ENCODE measurements at regions not wholly inside any gene's neighbourhood (a gene's known extent, or its start where the extent isn't known, plus 50 kb on each side); places are given as distances from the start of the nearest gene placed in this dataset.
A peak's percentile ranks its signal among the peaks of the same experiment; 100 is the strongest.

GRCh38 chr18:73893880-73894279, 253.8 kb downstream of the FBXO15 start:
- Mint-ChIP-seq H3K9me3 (no peaks in the 10 kb centered on the region), H3K4me3 (no peak overlapping the region), H3K4me1 (ENCODE audit: unreplicated experiment) (peaks cover 29% of the 10 kb centered on the region), H3K27ac (no peak overlapping the region), H3K36me3 (no peaks in the 10 kb centered on the region), H3K27me3 (peaks cover 6% of the 10 kb centered on the region)
- DNase-seq (ENCODE audit: extremely low spot score, unreplicated experiment): no peak
- no peak for TF ChIP-seq CTCF (conservative IDR thresholded peaks at IDR 0.05)

- Mint-ChIP-seq H3K4me1 (ENCODE audit: unreplicated experiment) (peaks cover 29% of the 10 kb centered on the region), H3K27me3 (peaks cover 3% of the 10 kb centered on the region), H3K9me3 (no peaks in the 10 kb centered on the region), H3K4me3 (no peak overlapping the region), H3K36me3 (no peaks in the 10 kb centered on the region), H3K27ac (peak overlapping the region; percentile 22)
- peak; percentile 48 for TF ChIP-seq CTCF (conservative IDR thresholded peaks at IDR 0.05)
- DNase-seq (ENCODE audit: extremely low spot score, unreplicated experiment): no peak
Observed at GRCh38 chr18:73891572-73892421, 255.8 kb downstream of the FBXO15 start.

GRCh38 chr18:73888565-73888964, 259.1 kb downstream of the FBXO15 start:
- DNase-seq (ENCODE audit: extremely low spot score, unreplicated experiment): no peak
- Mint-ChIP-seq H3K27me3 (peaks cover 3% of the 10 kb centered on the region), H3K4me1 (ENCODE audit: unreplicated experiment) (peaks cover 9% of the 10 kb centered on the region), H3K27ac (no peak overlapping the region), H3K36me3 (no peaks in the 10 kb centered on the region), H3K4me3 (no peak overlapping the region), H3K9me3 (no peaks in the 10 kb centered on the region)
- TF ChIP-seq CTCF (conservative IDR thresholded peaks at IDR 0.05): no peak

- Mint-ChIP-seq H3K4me1 (ENCODE audit: unreplicated experiment) (peaks cover 9% of the 10 kb centered on the region), H3K27ac (no peak overlapping the region), H3K27me3 (peaks cover 3% of the 10 kb centered on the region), H3K36me3 (no peaks in the 10 kb centered on the region), H3K9me3 (no peaks in the 10 kb centered on the region), H3K4me3 (no peak overlapping the region)
- TF ChIP-seq CTCF (conservative IDR thresholded peaks at IDR 0.05): no peak
- DNase-seq (ENCODE audit: extremely low spot score, unreplicated experiment): no peak
Observed at GRCh38 chr18:73887801-73888200, 259.8 kb downstream of the FBXO15 start.

GRCh38 chr18:73884868-73885267, 262.8 kb downstream of the FBXO15 start:
- no peaks in the 10 kb centered on the region for H3K36me3 Mint-ChIP-seq
- no peak overlapping the region for H3K4me3 Mint-ChIP-seq
- no peak for TF ChIP-seq CTCF (conservative IDR thresholded peaks at IDR 0.05)

More at GRCh38 chr18:73884868-73885267, 262.8 kb downstream of the FBXO15 start:
- Mint-ChIP-seq H3K27ac (no peak overlapping the region), H3K9me3 (no peaks in the 10 kb centered on the region), H3K4me1 (ENCODE audit: unreplicated experiment) (no peaks in the 10 kb centered on the region), H3K27me3 (no peaks in the 10 kb centered on the region)
- no peak for DNase-seq (ENCODE audit: extremely low spot score, unreplicated experiment)

Data from type B pancreatic cell (in vitro differentiated cells).